Myocyte (in vitro differentiated cells): ENCODE measurements at regions not wholly inside any gene's neighbourhood (a gene's known extent, or its start where the extent isn't known, plus 50 kb on each side); places are given as distances from the start of the nearest gene placed in this dataset.

Source experiments
- DNase-seq: peaks from one replicate; pipeline ENCODE4 v3.0.0-alpha.2; 2012; ENCODE audit warnings: low read depth

DNA sequence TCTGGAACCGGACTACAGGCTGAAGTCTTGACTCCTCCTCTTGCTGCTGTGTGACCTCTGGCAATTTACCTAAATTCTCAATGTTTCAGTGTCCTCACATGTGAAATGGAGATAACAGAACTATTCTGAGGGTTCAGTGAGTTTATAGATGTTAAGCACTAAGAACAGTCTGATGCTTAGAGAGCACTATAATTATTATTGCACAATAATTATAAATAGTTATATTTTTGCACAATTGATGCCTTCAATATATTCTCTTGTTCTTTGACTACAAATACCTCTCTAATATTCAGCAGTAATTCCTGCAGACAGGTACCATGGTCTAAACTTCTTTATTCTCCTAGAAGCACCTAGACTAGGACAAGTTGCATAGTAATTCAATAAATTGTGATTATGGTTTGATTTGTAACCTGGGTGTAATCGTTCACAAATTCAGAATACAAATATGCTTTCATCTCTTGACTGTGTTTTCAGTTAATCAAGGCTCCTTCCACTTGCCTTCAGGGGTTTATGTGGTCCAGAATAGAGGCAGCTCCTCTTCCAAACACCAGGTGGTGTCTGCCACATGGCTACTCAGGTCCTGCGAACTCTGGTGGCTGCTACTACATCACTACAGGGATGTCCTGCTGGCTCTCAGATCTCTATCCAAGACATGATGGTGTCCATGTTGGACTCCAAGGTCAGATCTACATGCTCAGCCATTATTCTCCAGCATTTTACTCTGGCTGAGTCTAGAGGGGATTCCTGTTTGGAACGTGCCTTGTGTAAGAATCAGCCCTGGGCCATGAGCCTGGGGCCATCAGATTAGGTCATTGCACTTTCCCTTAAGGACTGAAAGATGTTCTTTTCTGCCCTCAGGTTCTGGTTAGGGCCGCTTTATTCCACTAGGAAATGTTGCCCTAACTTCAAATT is 103.4 kb downstream of the QRFPR start:
- peak; percentile 2 for DNase-seq

- no peak for DNase-seq
Observed at GRCh38 chr4:121273191-121273590, 107.6 kb downstream of the QRFPR start.

- DNase-seq, result no peak
Observed at GRCh38 chr4:121272526-121272925, 108.3 kb downstream of the QRFPR start.

DNA sequence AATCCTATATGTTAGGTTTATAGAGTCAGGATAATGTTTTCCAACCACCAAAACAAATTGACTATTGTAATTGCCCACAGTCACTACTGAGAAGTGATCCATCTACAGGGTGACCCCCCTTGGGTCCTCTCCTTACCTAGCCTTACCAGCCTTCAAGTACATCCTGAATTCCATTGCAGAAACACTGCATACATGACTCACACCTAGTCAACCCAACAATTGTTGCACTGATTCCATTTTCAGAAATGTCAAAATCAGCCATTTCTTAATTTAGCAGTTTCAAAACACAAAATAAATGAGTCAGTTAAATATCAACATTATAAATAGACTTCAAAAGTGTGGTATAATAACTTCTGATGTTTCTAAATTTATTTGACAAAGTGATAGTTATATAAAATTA is 106.3 kb upstream of the TNIP3 start:
- no peak for DNase-seq

- DNase-seq, result no peak
Observed at GRCh38 chr4:121269001-121269400, 104.9 kb upstream of the TNIP3 start.

GRCh38 chr4:121266982-121267381 is 102.9 kb upstream of the TNIP3 start:
- DNase-seq, result no peak

GRCh38 chr4:121256887-121257466 is 92.9 kb upstream of the TNIP3 start:
- no peak for DNase-seq

GRCh38 chr4:121255986-121256750 is 92.0 kb upstream of the TNIP3 start:
- DNase-seq, result peak; percentile 57

- no peak for DNase-seq
Observed at GRCh38 chr4:121253961-121254360, 89.8 kb upstream of the TNIP3 start.

DNA sequence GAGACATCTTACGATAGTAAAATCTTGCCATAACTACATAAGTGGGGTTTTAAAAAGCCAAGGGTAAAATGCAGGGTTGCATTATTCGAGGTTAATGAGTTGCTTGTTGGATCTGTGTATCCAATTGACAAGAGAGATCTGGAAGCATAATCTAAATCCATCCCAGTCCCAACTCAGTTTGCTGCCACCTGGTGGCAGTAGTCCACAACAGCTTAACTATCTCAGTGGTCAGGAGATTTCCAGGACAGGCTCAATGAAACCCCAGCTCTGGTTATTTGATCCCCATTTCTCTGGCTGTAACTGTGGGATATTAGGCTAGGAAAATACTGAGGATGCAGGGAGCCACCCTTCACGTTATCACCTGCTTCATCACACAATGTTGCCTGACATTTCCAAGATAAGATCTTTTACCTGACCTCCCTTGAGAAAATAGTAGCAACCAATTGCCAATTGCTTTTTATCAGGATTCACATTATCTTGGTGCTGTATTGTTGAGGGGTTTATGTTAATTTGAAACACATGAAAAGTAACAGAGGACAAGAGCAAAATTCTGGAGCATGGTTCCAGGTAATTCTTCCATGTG is 88.2 kb upstream of the TNIP3 start:
- peak; percentile 88 for DNase-seq

DNA sequence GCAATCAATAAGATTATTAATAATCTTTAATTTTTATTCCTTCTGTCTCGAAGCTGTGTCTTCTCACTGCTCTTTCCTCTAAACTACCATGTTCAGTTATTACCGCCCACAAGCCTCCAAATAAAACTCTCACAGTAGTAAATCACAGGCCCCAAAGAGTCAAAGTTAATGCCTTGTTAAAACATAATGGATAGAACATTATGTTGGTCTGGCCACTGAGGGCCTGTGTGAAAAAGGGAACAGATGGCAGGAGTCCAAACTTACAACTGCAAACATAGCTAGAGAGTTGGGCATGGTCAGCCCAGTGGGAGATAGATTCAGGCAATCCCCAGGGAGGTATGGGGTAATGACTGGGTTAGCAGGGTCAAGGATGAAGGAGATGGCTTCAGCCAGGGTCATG is 84.6 kb upstream of the TNIP3 start:
- DNase-seq, result no peak

- no peak for DNase-seq
Observed at GRCh38 chr4:121246698-121247097, 82.6 kb upstream of the TNIP3 start.

- DNase-seq, result no peak
Observed at GRCh38 chr4:121243485-121243884, 79.4 kb upstream of the TNIP3 start.

DNA sequence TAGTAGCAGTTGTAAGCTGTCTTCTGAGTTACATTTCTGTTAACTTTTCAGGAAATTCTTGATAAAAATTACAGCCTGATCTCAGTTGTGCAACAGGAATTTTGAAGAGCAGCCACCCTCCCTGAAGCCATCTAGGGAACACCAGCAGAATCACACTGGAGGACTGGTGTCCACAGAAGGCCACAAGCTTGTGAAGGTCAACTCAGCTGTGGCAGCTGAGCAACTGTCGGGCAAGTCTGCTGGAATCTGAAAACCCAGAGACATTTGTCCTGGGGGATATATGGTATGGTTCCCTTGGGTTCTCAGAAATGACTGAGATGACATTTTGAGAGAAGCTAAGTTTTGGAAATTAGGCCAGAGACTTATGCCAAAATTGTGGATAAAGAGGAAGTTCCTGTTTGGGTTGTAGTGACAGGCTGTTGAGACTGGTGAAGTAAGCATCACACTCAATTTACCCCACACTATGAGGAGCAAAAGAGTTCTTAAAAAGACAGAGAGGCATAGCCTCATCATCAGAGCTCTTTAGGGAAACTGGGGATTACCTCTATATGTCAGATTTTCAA is 78.1 kb upstream of the TNIP3 start:
- peak; percentile 24 for DNase-seq

DNA sequence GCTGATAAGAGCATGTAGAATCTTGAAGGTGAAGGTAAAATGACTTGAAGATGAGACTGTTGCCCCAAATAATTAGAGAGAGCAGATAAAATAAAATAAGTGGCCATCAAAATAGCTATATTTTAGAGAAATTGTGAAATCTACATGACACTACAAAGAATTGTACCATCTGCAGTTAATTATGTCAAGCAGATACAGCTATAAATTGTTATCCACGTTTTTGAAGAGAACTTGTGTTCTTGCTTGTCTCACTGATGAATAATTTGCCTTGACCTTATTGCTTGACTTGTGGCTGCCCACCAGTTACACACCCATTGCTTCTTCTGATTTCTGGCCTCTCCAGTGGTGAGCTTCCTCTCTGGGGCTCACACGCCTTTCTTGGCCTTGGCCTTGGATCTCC is 75.8 kb upstream of the TNIP3 start:
- no peak for DNase-seq

- no peak for DNase-seq
Observed at GRCh38 chr4:121238461-121238860, 74.3 kb upstream of the TNIP3 start.

- DNase-seq, result no peak
Observed at GRCh38 chr4:121237069-121237399, 72.9 kb upstream of the TNIP3 start.

DNA sequence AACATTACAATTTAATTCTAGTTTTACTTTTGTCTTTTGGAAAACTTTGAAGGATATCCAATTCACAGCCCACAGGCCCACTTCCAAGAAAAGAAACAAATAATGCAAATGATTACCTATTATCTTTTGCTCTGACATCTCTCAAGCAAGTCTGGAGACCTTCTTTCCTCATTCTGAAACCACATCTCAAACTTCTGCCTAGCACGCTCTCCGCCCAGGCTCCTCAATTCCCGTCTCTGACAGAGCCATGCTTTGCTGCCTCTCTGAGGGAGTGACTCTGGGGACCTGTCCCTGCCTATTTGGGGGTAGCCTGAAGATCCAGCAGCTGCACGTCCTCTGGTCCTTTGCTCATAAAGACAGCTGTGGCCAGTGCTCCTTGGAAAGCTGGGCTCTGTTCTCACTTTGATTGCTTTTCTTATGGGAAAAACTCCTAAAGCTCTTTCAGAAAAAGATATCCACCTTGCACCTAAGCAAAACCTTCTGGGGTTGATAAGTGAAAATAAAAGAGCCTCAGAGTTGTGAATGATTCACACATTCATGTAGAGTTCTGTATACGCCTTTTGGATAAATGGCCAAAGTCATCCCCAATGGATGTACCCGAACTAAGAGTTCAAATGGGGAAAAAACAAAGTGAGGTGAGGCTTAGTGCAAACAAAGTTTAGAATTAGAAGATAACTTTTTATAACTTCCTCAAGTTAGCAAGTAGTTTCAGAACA is 72.4 kb upstream of the TNIP3 start:
- DNase-seq, result no peak

DNA sequence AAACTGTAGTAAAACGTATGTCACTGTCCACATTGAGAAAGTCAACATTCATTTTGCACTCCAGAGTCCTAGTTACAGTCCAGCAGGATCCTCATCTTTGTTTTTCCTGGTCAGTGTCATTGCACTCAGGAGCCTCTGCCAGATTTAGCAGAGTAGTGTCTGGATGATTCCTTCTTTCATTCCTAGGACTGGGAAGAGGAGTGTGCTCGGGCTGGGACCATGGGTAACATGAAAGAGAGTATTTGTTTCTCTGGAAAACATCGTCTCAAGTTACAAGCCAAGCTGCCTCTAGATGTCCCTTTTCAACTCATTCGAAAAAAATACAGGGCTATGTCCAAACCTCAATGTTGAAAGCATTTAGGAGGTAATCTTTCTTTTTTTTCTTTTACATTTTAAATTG is 69.9 kb upstream of the TNIP3 start:
- no peak for DNase-seq

- DNase-seq, result no peak
Observed at GRCh38 chr4:121229993-121230392, 65.9 kb upstream of the TNIP3 start.

DNA sequence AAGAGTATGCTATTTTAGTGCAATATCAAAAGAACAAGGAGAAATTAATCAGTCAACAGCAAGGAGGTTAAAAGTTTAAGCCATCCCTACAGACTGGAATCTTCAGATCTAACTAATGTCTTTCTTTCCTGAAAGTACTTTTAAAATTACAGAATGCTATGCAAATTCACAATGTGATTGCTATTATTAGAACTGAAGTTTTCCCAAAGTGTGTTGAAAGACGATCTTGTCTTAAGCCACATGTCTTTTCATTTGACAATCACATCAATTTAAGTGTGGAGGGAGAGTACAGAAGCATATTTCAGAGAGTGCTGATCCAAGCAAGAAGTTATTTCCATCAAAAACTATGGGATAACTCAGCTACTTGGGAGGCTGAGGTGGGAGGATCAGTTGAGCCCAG is 64.7 kb upstream of the TNIP3 start:
- DNase-seq, result no peak
